Liver (tissue), 3 donors: ENCODE measurements at regions not wholly inside any gene's neighbourhood (a gene's known extent, or its start where the extent isn't known, plus 50 kb on each side); places are given as distances from the start of the nearest gene placed in this dataset.

ENCODE experiments used
- ATF3 ChIP-seq: IDR thresholded peaks from 2 replicates; pipeline ENCODE4 v1.6.1; 2016; ENCODE audit warnings: antibody characterized with exemption
- CTCF ChIP-seq: fragments of 150-350 bp; IDR thresholded peaks from 2 replicates; pipeline ENCODE4 v1.5.1; 2017; ENCODE audit warnings: improper control_type of control experiment, low read depth, low read length; ENCODE audit not compliant: missing input control
- HNF4G ChIP-seq: IDR thresholded peaks from 2 replicates; pipeline ENCODE4 v1.6.1; 2016; ENCODE audit warnings: antibody characterized with exemption
- JUND ChIP-seq, 2 donors: IDR thresholded peaks; 2 replicates each; pipeline ENCODE4 v1.6.1; 2016; ENCODE audit warnings: antibody characterized with exemption in 2 of 2
- MAX ChIP-seq: IDR thresholded peaks from 2 replicates; pipeline ENCODE4 v1.6.1; 2016; ENCODE audit warnings: antibody characterized with exemption
- RAD21 ChIP-seq, 2 donors: IDR thresholded peaks; 2 replicates each; pipeline ENCODE4 v1.6.1; 2016; ENCODE audit warnings: antibody characterized with exemption in 2 of 2, mild to moderate bottlenecking in 2 of 2
- REST ChIP-seq: IDR thresholded peaks from 2 replicates; pipeline ENCODE4 v1.6.1; 2016; ENCODE audit warnings: antibody characterized with exemption, mild to moderate bottlenecking
- RXRA ChIP-seq, 2 donors: IDR thresholded peaks; 2 replicates each; pipeline ENCODE4 v1.6.1; 2017 to 2018; ENCODE audit warnings: antibody characterized with exemption in 2 of 2, mild to moderate bottlenecking in 1 of 2
- SP1 ChIP-seq: IDR thresholded peaks from 2 replicates; pipeline ENCODE4 v1.6.1; 2018; ENCODE audit warnings: antibody characterized with exemption, mild to moderate bottlenecking
- TAF1 ChIP-seq: conservative IDR thresholded peaks from 2 replicates; pipeline ENCODE4 v1.6.1; 2016; ENCODE audit warnings: antibody characterized with exemption, mild to moderate bottlenecking
- YY1 ChIP-seq: IDR thresholded peaks from 2 replicates; pipeline ENCODE4 v1.6.1; 2016; ENCODE audit warnings: antibody characterized with exemption, mild to moderate bottlenecking
- ZBTB33 ChIP-seq: IDR thresholded peaks from 2 replicates; pipeline ENCODE4 v1.6.1; 2016; ENCODE audit warnings: antibody characterized with exemption
- donor health status: healthy.
- donor health status: healthy.

GRCh38 chr3:147914532-147914931, 505.4 kb downstream of the ZIC1 start:
- TF ChIP-seq CTCF (no peak), RAD21 (IDR thresholded peaks at IDR 0.05) (no peak), YY1 (no peak), ZBTB33 (no peak), SP1 (no peak), ATF3 (no peak), RXRA (IDR thresholded peaks at IDR 0.05) (no peak), REST (no peak), MAX (no peak), JUND (IDR thresholded peaks at IDR 0.05) (no peak), HNF4G (no peak), TAF1 (no peak)
